ENCODE measurements at regions not wholly inside any gene's neighbourhood (a gene's known extent, or its start where the extent isn't known, plus 50 kb on each side); places are given as distances from the start of the nearest gene placed in this dataset.

DNA sequence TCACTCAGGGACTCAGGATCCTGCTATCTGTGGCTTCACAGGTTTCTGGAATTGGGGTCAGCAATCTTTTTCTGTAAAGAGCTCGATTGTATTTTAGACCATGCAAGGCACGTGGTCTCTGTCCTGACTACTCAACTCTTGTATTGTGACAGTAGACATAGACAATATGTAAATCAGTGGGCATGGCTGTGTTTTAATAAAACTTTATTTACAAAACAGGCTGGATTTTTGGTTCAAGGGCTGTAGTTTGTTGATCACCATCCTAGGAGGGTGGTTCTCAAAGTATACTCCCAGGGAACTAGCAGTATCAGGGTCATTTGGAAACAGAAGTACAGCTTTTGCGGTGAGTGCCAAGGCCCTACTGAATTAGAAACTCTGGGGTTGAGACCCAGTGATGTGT, 108.2 kb upstream of the CRHR1 start:
- H3K4me1 ChIP-seq (ENCODE audit: control insufficient read depth in 1 of 2, low read depth in 2 of 2), result no peaks in the 10 kb centered on the region
- H3K27me3 ChIP-seq (replicated peaks; ENCODE audit: insufficient read depth), result no peaks in the 10 kb centered on the region
- H3K9me3 ChIP-seq, result no peaks in the 10 kb centered on the region
- no peaks in the 10 kb centered on the region for H3K36me3 ChIP-seq
- no peak for DNase-seq (ENCODE audit: low spot score)
- no peak for ATAC-seq (ENCODE audit: insufficient number of reproducible peaks, low FRiP score, low read depth)
- H3K4me3 ChIP-seq, result no peak overlapping the region
- TF ChIP-seq, protein P1, sequence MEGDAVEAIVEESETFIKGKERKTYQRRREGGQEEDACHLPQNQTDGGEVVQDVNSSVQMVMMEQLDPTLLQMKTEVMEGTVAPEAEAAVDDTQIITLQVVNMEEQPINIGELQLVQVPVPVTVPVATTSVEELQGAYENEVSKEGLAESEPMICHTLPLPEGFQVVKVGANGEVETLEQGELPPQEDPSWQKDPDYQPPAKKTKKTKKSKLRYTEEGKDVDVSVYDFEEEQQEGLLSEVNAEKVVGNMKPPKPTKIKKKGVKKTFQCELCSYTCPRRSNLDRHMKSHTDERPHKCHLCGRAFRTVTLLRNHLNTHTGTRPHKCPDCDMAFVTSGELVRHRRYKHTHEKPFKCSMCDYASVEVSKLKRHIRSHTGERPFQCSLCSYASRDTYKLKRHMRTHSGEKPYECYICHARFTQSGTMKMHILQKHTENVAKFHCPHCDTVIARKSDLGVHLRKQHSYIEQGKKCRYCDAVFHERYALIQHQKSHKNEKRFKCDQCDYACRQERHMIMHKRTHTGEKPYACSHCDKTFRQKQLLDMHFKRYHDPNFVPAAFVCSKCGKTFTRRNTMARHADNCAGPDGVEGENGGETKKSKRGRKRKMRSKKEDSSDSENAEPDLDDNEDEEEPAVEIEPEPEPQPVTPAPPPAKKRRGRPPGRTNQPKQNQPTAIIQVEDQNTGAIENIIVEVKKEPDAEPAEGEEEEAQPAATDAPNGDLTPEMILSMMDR (IDR thresholded peaks at IDR 0.05), result no peak
- no peak overlapping the region for H3K27ac ChIP-seq

DNA sequence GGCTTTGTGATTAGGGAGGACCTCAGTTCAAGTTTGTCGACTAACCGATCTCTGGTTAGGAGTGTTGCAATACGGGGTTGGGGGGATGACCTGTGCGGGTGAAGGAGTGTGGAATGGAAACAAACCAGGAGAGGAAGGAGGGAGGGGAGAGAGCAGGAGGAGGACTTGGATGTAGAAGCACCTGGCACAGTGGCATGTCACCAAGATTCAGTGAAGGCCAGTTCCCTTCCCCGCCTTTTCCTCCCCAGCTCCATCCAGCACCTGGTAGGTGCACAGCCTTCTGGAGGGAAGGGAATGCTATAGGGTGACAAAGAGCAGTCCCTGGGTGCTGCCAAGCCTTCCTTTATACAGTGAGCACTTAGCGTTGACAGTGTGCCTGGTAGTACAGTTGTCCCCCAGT, 107.4 kb upstream of the CRHR1 start:
- Histone ChIP-seq H3K9me3 (no peaks in the 10 kb centered on the region), H3K27ac (no peak overlapping the region), H3K4me3 (no peak overlapping the region), H3K4me1 (ENCODE audit: control insufficient read depth in 1 of 2, low read depth in 2 of 2) (no peaks in the 10 kb centered on the region), H3K36me3 (no peaks in the 10 kb centered on the region), H3K27me3 (replicated peaks; ENCODE audit: insufficient read depth) (no peaks in the 10 kb centered on the region)
- no peak for DNase-seq (ENCODE audit: low spot score)
- TF ChIP-seq, protein P1 (IDR thresholded peaks at IDR 0.05), result no peak
- ATAC-seq (ENCODE audit: insufficient number of reproducible peaks, low FRiP score, low read depth), result no peak

DNA sequence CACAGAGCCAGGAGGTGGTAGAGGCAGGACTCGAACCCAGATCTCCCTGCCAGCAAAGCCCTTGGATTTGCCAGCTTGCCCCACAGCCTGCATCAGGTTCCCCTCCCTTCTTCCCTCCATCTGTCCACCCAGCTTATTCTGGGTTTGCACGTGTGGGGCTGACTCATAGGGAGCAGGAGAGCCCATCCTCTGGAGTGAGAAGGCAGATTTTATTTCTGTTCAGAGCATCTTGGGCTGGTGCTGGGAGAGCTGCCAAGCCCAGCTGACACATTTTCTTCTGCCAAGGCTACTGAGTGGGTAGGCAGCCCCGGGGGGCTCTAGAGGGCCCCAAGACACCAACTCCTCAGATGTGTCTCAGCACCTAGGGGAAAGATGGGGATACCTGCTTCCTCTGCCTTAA, 106.3 kb upstream of the CRHR1 start:
- Histone ChIP-seq H3K27ac (no peak overlapping the region), H3K9me3 (no peaks in the 10 kb centered on the region), H3K27me3 (replicated peaks; ENCODE audit: insufficient read depth) (no peaks in the 10 kb centered on the region), H3K4me3 (no peak overlapping the region), H3K4me1 (ENCODE audit: control insufficient read depth in 1 of 2, low read depth in 2 of 2) (no peaks in the 10 kb centered on the region), H3K36me3 (no peaks in the 10 kb centered on the region)
- ATAC-seq (ENCODE audit: insufficient number of reproducible peaks, low FRiP score, low read depth) (no peak), DNase-seq (ENCODE audit: low spot score) (no peak)
- TF ChIP-seq, protein P1 (IDR thresholded peaks at IDR 0.05), result no peak

DNA sequence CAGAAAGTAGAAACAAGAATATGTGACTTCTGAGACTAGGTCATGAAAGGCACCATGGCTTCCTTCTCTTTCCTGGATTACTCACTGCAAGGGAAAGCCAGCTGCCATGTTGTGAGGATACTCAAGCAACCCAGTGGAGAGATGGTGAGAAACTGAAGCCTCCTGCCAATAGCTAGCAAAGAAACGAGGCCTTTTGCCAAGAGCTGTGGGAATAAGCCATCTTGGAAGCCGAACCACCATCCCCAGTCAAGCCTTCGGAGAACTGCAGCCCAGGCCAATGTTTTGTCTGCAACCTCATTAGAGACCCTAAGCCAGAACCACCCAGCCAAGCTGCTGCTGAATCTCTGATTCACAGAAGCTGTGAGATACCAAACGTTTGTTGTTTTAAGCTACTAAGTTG, 104.7 kb upstream of the CRHR1 start:
- no peaks in the 10 kb centered on the region for H3K36me3 ChIP-seq
- no peak for DNase-seq (ENCODE audit: low spot score)
- ATAC-seq (ENCODE audit: insufficient number of reproducible peaks, low FRiP score, low read depth), result no peak
- H3K4me3 ChIP-seq, result no peak overlapping the region
- no peaks in the 10 kb centered on the region for H3K9me3 ChIP-seq
- no peak overlapping the region for H3K27ac ChIP-seq
- H3K4me1 ChIP-seq (ENCODE audit: control insufficient read depth in 1 of 2, low read depth in 2 of 2), result no peaks in the 10 kb centered on the region
- TF ChIP-seq, protein P1 (IDR thresholded peaks at IDR 0.05), result no peak
- no peaks in the 10 kb centered on the region for H3K27me3 ChIP-seq (replicated peaks; ENCODE audit: insufficient read depth)

DNA sequence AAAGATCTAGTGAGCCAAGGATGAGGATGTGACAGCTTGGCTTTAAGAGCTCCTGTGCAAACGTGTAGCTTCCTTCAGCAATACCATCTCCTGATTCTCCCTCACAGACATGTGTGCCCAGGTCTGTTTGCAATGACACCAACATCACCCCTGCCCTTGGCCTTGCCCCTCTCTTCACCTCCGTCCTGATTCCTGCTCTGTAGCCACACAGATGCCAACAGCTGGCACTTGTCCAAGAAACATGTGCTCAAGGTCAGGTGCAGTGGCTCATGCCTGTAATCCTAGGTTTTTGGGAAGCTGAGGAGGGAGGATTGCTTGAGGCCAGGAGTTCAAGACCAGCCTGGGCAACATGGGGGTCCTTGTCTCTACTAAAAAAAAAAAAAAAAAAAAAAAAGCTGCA, 103.8 kb upstream of the CRHR1 start:
- no peaks in the 10 kb centered on the region for H3K4me1 ChIP-seq (ENCODE audit: control insufficient read depth in 1 of 2, low read depth in 2 of 2)
- no peak overlapping the region for H3K4me3 ChIP-seq
- no peak overlapping the region for H3K27ac ChIP-seq
- no peak for DNase-seq (ENCODE audit: low spot score)
- H3K9me3 ChIP-seq, result no peaks in the 10 kb centered on the region
- H3K27me3 ChIP-seq (replicated peaks; ENCODE audit: insufficient read depth), result no peaks in the 10 kb centered on the region
- no peaks in the 10 kb centered on the region for H3K36me3 ChIP-seq
- ATAC-seq (ENCODE audit: insufficient number of reproducible peaks, low FRiP score, low read depth), result no peak
- TF ChIP-seq, protein P1 (IDR thresholded peaks at IDR 0.05), result no peak
